ENCODE measurements at regions not wholly inside any gene's neighbourhood (a gene's known extent, or its start where the extent isn't known, plus 50 kb on each side); places are given as distances from the start of the nearest gene placed in this dataset.

- no peak for TF ChIP-seq CTCF (conservative IDR thresholded peaks at IDR 0.05)
- no peak for TF ChIP-seq EZH2 (IDR thresholded peaks at IDR 0.05; ENCODE audit: low read depth)
These were observed 427.3 kb downstream of the TSN start for GRCh38 chr2:122182616-122183355.

Data from PC-9 (cell line).